ENCODE measurements at regions not wholly inside any gene's neighbourhood (a gene's known extent, or its start where the extent isn't known, plus 50 kb on each side); places are given as distances from the start of the nearest gene placed in this dataset.
"Not testable (repeated sequence)": the region's sequence is repeated elsewhere in the genome, so short reads cannot be mapped to it uniquely, and the experiment has no call there.

DNA sequence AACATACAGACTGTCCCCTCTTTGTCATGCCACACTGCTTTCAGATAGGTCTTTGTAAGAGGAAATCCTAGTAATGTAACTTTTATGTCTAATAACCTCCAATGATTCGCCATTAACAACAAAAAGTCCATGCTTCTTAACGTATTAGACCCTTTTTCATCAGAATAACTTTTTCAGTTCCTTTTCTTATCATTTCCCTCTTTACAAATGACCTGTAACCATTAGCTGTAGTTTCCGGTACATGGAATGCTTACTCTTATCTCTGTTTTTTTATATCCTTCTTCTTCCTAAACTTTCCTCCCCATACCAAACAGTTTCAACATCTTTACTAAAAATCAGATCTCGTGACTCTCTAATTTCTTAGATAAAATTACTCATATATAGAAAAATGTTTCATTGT lies 268.9 kb upstream of the TYRP1 start:
- DNase-seq (ENCODE audit: low spot score): no peak

DNA sequence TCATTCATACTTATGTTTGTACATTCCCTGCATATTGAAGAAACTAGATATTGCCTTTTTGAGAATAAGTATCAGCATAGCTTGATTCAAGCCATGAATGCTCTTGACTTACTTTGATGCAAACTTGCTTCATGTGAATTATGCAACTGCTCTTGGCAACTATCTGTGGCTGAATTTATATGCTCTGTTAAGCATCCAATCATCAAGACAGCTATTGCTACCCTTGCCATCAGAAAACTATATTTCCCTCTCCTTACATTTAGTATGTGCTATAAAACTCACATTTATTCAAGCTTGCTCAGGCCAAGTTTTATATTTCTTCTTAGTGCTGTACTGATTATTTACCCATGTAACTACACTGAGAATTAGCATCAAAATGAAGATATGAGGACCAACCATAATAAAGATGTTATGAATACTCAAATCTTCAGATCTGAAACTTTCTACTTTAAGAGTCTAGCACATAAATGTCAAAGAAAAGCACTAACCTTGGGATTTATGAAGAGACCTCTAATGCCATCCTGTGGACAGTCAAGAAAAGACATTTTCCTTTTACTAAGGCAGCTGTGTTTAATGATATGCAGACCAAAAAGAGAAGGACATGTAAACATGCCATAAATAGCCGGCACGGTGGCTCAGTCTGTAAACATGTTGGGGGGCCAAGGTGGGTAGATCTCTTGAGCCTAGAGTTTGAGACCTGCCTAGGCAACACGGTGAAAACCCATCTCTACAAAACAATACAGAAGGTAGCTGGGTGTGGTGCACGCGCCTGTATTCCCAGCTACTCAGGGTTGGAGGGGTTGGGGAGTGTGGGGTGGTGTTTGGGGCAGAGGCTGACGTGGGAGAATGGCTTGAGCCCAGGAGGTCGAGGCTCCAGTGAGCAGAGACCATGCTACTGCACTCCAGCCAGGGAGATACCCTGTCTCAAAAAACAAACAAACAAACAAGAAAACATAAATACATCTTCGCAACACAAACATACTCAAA lies 267.0 kb upstream of the TYRP1 start:
- peak; percentile 2 for DNase-seq (ENCODE audit: low spot score)

DNA sequence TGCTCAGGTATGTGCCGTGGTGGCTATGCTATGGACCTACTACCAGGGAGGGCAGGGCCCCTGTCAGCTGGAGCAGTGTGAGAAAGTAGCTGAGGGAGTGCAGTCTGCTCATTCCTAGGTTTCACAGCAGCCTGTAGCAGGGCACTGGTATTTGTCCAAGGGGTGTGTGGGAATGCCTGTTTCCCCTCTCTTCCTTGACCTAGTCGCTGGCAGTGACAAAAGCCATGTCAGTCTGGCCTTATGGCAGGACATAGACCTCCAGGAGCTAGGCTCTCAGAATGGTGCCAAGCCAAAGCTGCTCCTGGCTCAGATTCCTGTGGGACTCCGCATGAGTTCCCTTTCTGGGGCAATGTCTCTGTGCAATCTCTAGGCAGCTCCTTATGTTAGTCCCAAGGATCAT lies 253.9 kb upstream of the TYRP1 start:
- no peak for DNase-seq (ENCODE audit: low spot score)

DNA sequence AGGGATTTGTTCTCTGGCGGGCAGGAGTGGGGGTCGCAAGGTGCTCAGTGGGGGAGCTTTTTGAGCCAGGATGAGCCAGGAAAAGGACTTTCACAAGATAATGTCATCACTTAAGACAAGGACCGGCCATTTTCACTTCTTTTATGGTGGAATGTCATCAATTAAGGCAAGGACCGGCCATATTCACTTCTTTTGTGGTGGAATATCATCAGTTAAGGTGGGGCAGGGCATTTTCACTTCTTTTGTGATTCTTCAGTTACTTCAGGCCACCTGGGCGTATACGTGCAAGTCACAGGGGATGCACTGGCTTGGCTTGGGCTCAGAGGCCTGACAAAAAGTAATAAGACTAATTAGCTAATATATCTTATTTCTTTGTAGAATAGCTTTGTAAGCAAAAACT lies 252.1 kb upstream of the TYRP1 start:
- DNase-seq (ENCODE audit: low spot score): not testable (repeated sequence)

DNA sequence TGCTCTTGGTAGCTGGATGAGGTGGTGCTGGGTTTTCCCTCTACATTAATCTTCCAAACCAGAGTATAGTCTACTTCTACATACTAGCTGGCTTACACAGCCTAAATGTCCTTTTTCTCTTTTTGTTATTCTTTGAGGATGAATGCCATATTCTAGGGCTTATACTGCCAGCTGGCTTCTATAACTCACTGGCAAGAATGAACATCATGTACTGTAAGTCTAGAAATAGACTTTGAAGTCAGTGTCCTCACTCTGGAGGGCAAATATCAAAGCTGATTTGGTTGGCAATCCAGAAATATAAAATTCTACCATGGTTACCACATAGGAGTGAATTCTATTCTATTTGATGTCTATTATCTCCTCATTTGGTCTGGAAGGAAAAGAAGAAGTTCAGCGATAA lies 251.7 kb upstream of the TYRP1 start:
- DNase-seq (ENCODE audit: low spot score): no peak

DNA sequence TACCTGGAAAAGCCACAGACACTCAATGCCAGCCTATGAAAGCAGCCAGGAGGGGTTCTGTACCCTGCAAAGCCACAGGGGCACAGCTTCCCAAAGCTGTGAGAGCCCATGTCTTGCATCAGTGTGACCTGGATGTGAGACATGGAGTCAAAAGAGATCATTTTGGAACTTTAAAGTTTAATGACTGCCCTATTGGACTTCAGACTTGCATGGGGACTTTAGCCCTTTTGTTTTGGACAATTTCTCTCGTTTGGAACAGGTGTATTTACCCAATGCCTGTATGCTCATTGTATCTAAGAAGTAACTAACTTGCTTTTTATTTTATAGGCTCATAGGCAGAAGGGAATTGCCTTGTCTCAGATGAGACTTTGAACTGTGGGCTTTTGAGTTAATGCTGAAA lies 244.9 kb upstream of the TYRP1 start:
- no peak for DNase-seq (ENCODE audit: low spot score)

DNA sequence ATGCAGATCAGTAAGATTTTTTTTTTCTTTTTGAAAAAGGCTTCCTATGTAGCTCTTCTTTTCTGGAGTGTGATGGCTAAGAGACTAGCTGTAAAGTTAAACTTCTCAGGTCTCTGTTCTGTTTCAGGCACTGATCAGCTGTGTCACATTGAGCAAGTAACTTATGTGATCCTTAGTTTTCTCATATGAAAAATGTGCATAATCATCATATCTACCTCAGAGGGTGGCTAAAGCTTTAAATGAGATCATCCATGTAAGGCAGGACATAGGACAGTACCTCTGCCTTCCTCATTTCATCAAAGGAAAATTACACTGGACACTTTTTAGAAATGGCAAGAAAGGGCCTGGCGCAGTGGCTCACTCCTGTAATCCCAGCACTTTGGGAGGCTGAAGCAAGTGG lies 235.9 kb upstream of the TYRP1 start:
- DNase-seq (ENCODE audit: low spot score): no peak

DNA sequence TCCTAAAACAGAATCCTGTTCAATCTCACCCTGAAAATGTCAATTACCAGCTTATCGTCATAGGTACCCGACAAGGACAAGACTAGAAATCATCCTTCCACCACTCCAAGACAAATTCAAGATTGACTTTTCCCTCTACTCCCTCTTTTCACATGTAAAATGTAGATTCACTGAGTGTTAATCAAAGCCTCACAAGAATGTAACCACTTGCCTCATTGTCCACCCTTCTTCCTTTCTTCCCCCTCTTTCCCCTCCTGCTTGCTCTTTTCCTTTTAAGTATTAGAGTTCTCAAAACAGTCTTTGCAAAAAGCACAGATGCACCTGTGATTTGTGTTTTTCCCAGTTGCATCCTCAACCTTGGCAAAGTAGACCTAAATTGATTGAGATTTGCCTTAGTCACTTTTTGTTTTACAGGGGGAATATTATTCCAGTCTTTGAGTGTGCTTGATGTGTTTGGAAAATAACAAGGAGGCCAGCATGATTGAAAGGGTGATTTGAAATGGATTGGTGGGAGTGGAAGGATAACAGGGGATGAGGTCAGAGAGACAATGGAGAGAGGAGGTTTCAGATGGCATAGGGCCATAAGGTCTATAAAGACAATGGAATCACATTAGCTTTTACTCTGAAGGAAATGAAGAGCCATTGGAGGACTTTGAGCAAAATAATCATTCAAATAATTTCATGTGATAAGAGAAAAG lies 231.3 kb upstream of the TYRP1 start:
- no peak for DNase-seq (ENCODE audit: low spot score)

DNA sequence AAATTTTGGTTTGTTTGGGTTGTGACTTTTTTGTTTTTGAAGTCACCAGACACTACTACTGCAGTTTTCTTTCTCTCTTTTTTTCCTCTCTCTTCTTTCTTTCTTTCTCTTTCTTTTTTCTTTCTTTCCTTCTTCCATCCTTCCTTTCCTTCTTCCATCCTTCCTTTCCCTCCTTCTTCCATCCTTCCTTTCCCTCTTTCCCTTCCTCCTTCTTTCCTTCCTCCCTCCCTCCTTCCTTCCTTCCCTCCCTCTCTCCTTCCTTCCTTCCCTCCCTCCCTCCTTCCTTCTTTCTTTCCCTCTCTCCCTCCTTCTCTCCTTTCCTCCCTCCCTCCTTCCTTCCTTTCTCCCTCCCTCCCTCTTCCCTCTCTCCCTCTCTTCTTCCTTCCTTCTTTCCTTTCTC lies 230.3 kb upstream of the TYRP1 start:
- DNase-seq (ENCODE audit: low spot score): no peak

DNA sequence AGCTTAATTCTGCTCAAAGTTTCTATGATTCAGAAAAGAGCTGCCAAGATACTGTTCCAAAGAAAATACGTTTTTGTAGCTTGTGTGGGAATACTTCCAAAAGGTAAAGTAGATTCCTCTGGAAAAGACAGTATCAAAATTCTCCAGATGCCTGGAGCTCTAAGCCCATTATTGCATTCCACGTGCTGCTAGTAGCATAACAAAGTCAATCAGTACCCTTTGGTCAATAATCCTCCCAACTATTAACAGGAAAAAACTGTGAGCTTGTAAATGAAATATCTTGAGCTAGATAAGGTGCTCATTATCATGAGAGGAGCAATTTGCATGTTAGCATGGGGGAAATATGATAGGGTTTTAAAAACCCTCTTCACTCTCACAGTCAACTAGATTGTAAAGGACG lies 229.5 kb upstream of the TYRP1 start:
- no peak for DNase-seq (ENCODE audit: low spot score)

DNA sequence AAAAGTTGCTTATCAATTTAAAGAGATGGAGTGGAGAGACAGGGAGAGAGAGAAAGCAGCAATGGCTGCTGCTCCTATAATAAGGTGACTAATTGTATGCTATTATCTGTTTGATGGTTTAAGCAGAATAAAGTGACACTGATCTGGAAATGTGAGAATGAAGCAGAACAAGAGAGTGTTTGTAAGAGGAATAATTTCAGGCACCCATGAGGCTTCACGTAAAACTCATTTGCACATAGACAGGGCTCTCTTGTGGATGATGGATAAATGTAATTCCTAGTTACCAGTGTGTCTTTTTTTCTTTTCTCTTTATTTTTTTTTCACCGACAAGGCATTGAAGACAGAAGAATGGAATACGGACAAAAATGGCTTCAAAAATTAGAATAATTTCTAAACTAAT lies 228.8 kb upstream of the TYRP1 start:
- DNase-seq (ENCODE audit: low spot score): no peak

DNA sequence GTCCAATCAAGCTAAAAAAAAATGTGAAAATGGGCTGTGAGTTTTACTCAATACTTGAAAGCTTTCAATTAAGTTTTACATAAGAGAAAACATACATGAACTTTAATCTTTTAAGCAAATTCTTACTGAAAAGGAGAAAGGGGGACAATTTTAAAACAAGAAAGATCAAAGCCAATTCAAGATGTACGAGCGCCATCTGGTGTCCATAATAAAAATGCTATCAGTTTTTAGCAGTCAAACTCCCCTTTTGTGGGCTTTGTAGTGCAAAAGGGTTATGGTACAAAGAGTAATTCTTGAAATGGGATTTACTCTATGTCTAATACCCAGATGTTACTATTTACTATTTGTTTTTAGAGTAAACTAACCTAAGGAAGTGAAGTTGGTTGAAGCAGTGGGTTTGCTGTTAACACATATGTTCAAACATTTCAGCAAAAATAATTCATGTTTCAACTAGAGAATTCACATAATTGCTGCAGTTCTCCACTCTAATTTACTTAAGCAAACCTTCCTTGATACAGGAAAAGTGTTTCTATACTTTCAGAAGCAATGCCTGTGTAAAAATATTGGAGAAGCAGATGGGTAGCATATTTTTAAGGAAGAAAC lies 228.2 kb upstream of the TYRP1 start:
- peak; percentile 18 for DNase-seq (ENCODE audit: low spot score)

DNA sequence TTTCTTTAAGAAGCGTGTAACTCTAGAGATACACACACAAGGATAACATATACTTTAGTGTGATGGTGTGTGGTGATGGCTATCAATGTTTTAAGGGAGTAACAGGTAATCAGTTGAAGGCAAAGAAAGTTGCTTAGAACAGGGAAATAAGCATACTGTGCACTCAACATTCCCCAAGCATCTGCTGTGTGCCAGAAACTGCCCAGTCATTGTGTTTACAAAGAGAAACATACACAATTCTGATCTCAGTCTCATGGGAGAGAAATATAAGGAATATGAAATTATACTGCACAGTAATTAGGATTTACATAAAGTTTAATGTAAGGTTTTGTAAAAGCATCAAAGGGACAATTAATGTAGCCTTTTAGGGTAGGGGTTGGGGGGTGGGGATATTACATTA lies 224.1 kb upstream of the TYRP1 start:
- no peak for DNase-seq (ENCODE audit: low spot score)

DNA sequence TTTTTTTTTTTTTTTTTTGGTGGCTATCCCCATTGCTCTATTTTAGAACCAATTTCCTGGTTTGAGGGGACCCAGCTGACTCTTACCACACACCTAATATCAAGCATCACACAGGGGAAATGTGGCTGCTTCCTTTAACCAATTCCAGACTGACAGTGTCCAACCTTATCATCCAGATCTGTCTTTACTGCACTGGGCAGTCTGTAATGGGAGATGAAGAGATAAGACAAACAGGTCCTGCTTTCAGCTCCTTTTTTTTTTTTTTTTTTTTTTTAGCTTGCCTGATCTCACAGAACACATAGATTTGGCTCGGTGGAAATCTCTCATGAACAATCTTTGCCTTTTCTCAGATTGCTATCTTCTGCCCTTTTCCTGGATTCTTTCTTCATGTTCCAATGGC lies 198.8 kb upstream of the TYRP1 start:
- DNase-seq (ENCODE audit: low spot score): no peak

DNA sequence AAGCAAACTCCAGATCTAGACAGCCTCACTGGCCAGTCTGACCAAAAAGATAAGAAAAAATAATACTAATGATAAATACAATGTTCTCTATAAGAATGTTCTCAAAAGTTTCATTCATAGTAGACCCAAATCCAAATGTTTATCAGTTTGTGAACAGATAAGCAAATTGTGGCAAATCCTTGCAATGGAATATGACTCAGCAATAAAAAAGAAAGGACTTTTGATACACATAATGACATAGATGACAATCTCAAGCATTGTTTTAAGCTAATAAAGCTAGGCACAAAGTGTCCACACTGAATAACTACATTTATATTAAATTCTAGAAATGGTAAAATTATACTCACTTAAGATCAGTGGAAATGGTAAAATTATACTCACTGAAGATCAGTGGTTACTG lies 195.4 kb upstream of the TYRP1 start:
- DNase-seq (ENCODE audit: low spot score): no peak

DNA sequence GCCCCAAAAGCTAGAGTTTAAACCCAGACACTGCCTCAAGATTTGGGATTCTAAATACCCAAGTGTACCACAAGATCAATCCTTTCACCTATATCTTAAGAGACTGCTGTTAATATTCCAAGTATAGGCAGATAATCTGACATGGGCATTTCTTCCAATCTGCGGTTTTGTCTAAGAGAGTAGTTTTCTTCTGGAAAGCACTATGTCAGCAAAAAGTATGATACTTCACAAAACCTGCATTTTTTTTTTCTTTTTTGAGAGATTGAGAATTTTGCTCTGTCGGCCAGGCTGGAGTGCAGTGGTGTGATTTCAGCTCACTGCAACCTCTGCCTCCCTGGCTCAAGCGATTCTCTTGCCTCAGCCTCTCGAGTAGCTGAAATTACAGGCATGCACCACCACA lies 190.7 kb upstream of the TYRP1 start:
- no peak for DNase-seq (ENCODE audit: low spot score)

DNA sequence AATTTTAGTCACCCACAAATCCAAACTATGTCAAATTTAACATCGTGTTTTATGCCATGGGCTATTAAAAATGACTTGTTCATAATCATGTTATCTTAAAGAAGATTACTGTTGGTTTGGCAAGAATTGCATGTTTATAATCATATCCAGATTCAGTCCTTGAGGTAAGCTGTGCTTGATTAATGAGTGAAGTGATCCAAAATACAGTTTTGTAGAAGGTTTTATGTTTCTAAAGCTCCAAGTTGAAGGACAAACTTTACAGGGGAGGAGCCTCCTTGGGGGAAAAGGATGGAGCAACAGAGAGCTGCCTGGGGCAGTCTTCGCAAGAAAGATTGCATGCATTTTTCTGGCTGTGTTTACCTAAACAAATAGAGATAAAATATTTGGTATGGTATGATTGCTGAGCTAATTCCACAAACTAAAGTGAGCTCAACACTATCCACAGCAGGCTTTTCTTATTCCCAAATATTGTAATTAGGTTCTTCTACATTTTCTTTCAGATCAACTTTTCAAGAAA lies 189.5 kb upstream of the TYRP1 start:
- DNase-seq (ENCODE audit: low spot score): no peak

DNA sequence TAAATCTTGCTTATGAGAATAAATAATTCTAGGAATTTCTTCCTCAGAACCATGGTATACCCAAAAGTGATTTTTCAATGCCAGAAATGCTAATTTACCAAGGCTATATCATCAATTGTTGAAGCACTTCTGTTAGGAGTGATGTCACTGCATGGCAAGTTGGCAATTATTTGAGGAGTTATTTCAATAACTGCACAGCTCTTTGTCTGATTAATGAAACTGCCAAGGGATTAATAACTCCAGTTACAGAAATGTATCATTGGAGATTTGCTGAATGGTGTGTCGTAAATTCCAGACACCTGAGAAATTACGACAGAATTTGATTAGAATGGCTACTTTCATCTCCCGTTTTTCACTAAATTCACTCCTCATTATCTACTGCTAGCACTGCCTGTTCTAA lies 182.6 kb upstream of the TYRP1 start:
- no peak for DNase-seq (ENCODE audit: low spot score)

DNA sequence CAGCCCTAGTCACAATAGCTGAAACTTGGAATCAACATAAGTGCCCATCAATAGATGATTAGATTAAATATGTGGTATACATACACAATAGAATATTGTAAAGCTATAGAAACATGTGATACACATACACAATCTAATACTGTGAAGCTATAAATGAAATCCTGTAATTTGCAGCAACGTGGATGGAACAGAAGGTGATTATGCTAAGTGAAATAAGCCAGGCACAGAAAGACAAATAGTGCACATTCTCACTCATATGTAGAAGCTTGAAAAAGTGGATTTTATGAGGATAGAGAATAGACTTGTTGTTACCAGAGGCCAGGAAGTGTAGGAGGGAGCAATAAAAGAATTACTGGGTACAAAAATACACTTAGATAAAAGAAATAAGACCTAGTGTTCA lies 181.5 kb upstream of the TYRP1 start:
- DNase-seq (ENCODE audit: low spot score): no peak

DNA sequence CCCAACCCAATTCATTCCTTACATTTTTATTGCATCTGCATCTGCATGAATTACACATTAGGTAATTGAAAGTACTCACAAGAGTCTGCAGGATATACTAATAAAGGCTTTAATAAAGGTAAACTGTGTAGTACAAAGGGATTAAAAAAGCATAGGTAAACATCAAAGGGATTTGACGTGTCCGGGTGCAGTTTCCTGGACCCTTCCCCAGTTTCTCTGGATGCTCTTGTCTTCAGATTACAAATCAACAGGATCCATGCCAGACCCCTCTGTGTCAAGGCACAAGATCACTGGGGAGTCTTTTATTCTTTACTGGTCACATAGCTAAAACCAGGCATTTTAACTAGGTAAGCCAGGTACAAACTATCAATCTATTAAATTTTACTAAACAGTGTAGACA lies 177.2 kb upstream of the TYRP1 start:
- no peak for DNase-seq (ENCODE audit: low spot score)

DNA sequence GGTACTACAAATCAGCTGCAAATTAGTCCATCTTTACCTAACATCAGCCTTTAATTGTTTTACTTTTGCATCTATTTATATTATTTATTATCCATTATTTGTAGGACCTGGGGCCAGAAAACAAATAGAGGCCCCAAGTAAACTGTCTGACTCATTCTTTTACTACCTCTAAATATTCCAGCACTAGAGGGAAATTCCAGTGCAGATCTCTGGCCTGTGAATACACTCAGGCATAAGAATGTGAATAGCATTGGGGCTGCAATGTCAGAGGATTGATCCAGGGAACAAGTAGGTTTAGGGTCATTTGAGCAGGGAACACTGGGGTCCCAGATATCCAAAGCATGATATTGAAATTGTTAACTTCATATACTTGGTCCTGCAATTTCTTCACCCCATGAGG lies 176.6 kb upstream of the TYRP1 start:
- DNase-seq (ENCODE audit: low spot score): no peak

DNA sequence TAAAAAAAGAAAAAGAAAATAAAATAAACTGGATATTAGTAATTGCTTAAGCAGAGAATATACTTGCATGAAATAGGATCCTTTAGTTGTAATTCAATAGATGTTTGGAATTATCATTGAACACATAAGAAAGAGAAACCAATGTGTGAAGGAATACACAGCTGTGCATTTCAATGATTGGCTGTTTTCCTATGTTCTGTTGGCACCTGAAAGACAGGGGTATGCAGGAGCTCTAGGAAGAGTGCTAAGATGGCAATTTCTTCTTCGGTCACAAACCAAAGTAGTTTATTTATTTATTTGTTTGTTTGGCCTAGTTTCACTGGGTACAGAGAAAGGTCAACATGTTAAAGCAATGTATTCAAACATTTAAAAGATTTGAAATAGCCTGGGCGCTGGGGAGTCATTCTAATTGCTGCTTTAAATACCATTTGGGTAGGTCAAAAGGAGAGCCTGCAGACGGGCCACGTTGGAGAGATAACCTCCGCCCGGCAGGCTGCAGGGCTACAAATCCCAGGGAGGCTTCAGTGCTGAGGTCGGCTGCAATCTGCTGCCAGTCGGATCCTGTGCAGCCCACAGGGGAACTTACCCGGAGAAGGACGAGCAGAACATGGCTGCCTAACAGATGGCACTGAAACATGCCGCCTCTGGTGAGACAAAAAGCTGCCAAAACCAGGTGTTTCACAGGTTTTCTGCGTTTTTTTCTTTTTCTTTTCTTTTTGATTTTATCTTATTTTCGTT lies 154.2 kb upstream of the TYRP1 start:
- peak; percentile 3 for DNase-seq (ENCODE audit: low spot score)
